GM19467 (cell line): ENCODE measurements at regions not wholly inside any gene's neighbourhood (a gene's known extent, or its start where the extent isn't known, plus 50 kb on each side); places are given as distances from the start of the nearest gene placed in this dataset.
"Not testable (repeated sequence)": the region's sequence is repeated elsewhere in the genome, so short reads cannot be mapped to it uniquely, and the experiment has no call there.

ENCODE experiments used
- ATAC-seq: cut with Tn5 transposase; IDR thresholded peaks from one replicate; pipeline ENCODE4 v1.9.1; 2021; ENCODE audit warnings: mild to moderate bottlenecking, moderate library complexity; ENCODE audit not compliant: unreplicated experiment

GRCh38 chr10:124170631-124171030, 77.2 kb upstream of the CHST15 start:
- ATAC-seq: no peak

GRCh38 chr10:124168991-124169802, 75.8 kb upstream of the CHST15 start:
- ATAC-seq: no peak

GRCh38 chr10:124168581-124168980, 75.2 kb upstream of the CHST15 start:
- no peak for ATAC-seq

GRCh38 chr10:124167925-124168324, 74.5 kb upstream of the CHST15 start:
- ATAC-seq: not testable (repeated sequence)

GRCh38 chr10:124166431-124167125, 73.2 kb upstream of the CHST15 start:
- ATAC-seq: no peak

GRCh38 chr10:124165827-124166226, 72.4 kb upstream of the CHST15 start:
- ATAC-seq: no peak

- no peak for ATAC-seq
Measured at GRCh38 chr10:124165311-124165710, 71.9 kb upstream of the CHST15 start.

GRCh38 chr10:124164264-124164663, 70.9 kb upstream of the CHST15 start:
- no peak for ATAC-seq

- ATAC-seq: no peak
Measured at GRCh38 chr10:124162774-124163354, 69.5 kb upstream of the CHST15 start.

- ATAC-seq: no peak
Measured at GRCh38 chr10:124162136-124162535, 68.7 kb upstream of the CHST15 start.

- no peak for ATAC-seq
Measured at GRCh38 chr10:124161601-124162000, 68.2 kb upstream of the CHST15 start.

GRCh38 chr10:124160943-124161582, 67.7 kb upstream of the CHST15 start:
- no peak for ATAC-seq

- no peak for ATAC-seq
Measured at GRCh38 chr10:124160176-124160575, 66.8 kb upstream of the CHST15 start.

- ATAC-seq: no peak
Measured at GRCh38 chr10:124159153-124159552, 65.8 kb upstream of the CHST15 start.

- no peak for ATAC-seq
Measured at GRCh38 chr10:124158592-124158991, 65.2 kb upstream of the CHST15 start.

GRCh38 chr10:124157271-124157681, 63.9 kb upstream of the CHST15 start:
- ATAC-seq: no peak

- no peak for ATAC-seq
Measured at GRCh38 chr10:124156524-124157260, 63.3 kb upstream of the CHST15 start.

- ATAC-seq: no peak
Measured at GRCh38 chr10:124155781-124156435, 62.5 kb upstream of the CHST15 start.

GRCh38 chr10:124153023-124153826, 59.8 kb upstream of the CHST15 start:
- ATAC-seq: no peak
